ENCODE measurements at regions not wholly inside any gene's neighbourhood (a gene's known extent, or its start where the extent isn't known, plus 50 kb on each side); places are given as distances from the start of the nearest gene placed in this dataset.

GRCh38 chrX:11998944-11999343 is 139.3 kb upstream of the FRMPD4 start:
- Histone ChIP-seq H3K36me3 (ENCODE audit: insufficient read depth, low read length) (no peaks in the 10 kb centered on the region), H3K4me3 (ENCODE audit: low read length) (no peak overlapping the region), H3K27me3 (ENCODE audit: control insufficient read depth, insufficient read depth, low read length) (no peaks in the 10 kb centered on the region), H3K9ac (ENCODE audit: low read depth, low read length) (no peak overlapping the region), H3K4me1 (ENCODE audit: control insufficient read depth, insufficient read depth, low read length) (no peaks in the 10 kb centered on the region), H3K9me3 (replicated peaks; ENCODE audit: low read length) (no peaks in the 10 kb centered on the region), H3K4me2 (ENCODE audit: low read length) (no peak overlapping the region)

GRCh38 chrX:12002876-12003275 is 135.4 kb upstream of the FRMPD4 start:
- Histone ChIP-seq H3K9ac (ENCODE audit: low read depth, low read length) (no peak overlapping the region), H3K36me3 (ENCODE audit: insufficient read depth, low read length) (no peaks in the 10 kb centered on the region), H3K4me1 (ENCODE audit: control insufficient read depth, insufficient read depth, low read length) (peaks cover 5% of the 10 kb centered on the region), H3K4me2 (ENCODE audit: low read length) (no peak overlapping the region), H3K27me3 (ENCODE audit: control insufficient read depth, insufficient read depth, low read length) (no peaks in the 10 kb centered on the region), H3K4me3 (ENCODE audit: low read length) (no peak overlapping the region), H3K9me3 (replicated peaks; ENCODE audit: low read length) (no peaks in the 10 kb centered on the region)

GRCh38 chrX:12007881-12008280 is 130.4 kb upstream of the FRMPD4 start:
- Histone ChIP-seq H3K36me3 (ENCODE audit: insufficient read depth, low read length) (no peaks in the 10 kb centered on the region), H3K4me3 (ENCODE audit: low read length) (no peak overlapping the region), H3K4me2 (ENCODE audit: low read length) (no peak overlapping the region)

GRCh38 chrX:12010436-12010835 is 127.8 kb upstream of the FRMPD4 start:
- no peak overlapping the region for H3K4me3 ChIP-seq (ENCODE audit: low read length)
- no peak overlapping the region for H3K4me2 ChIP-seq (ENCODE audit: low read length)
- H3K9me3 ChIP-seq (replicated peaks; ENCODE audit: low read length), result no peaks in the 10 kb centered on the region
- no peaks in the 10 kb centered on the region for H3K36me3 ChIP-seq (ENCODE audit: insufficient read depth, low read length)
- H3K27me3 ChIP-seq (ENCODE audit: control insufficient read depth, insufficient read depth, low read length), result no peaks in the 10 kb centered on the region
- peaks cover 25% of the 10 kb centered on the region for H3K4me1 ChIP-seq (ENCODE audit: control insufficient read depth, insufficient read depth, low read length)
- H3K9ac ChIP-seq (ENCODE audit: low read depth, low read length), result no peak overlapping the region

More at GRCh38 chrX:12007881-12008280, 130.4 kb upstream of the FRMPD4 start:
- Histone ChIP-seq H3K9ac (ENCODE audit: low read depth, low read length) (no peak overlapping the region), H3K9me3 (replicated peaks; ENCODE audit: low read length) (no peaks in the 10 kb centered on the region), H3K4me1 (ENCODE audit: control insufficient read depth, insufficient read depth, low read length) (peaks cover 17% of the 10 kb centered on the region), H3K27me3 (ENCODE audit: control insufficient read depth, insufficient read depth, low read length) (no peaks in the 10 kb centered on the region)

GRCh38 chrX:12011075-12011474 is 127.2 kb upstream of the FRMPD4 start:
- no peak overlapping the region for H3K4me3 ChIP-seq (ENCODE audit: low read length)
- H3K9ac ChIP-seq (ENCODE audit: low read depth, low read length), result no peak overlapping the region
- H3K36me3 ChIP-seq (ENCODE audit: insufficient read depth, low read length), result no peaks in the 10 kb centered on the region
- no peaks in the 10 kb centered on the region for H3K9me3 ChIP-seq (replicated peaks; ENCODE audit: low read length)
- no peak overlapping the region for H3K4me2 ChIP-seq (ENCODE audit: low read length)
- peaks cover 25% of the 10 kb centered on the region for H3K4me1 ChIP-seq (ENCODE audit: control insufficient read depth, insufficient read depth, low read length)
- no peaks in the 10 kb centered on the region for H3K27me3 ChIP-seq (ENCODE audit: control insufficient read depth, insufficient read depth, low read length)

GRCh38 chrX:12013211-12013618 is 125.1 kb upstream of the FRMPD4 start:
- Histone ChIP-seq H3K9me3 (replicated peaks; ENCODE audit: low read length) (no peaks in the 10 kb centered on the region), H3K27me3 (ENCODE audit: control insufficient read depth, insufficient read depth, low read length) (no peaks in the 10 kb centered on the region), H3K9ac (ENCODE audit: low read depth, low read length) (no peak overlapping the region), H3K4me1 (ENCODE audit: control insufficient read depth, insufficient read depth, low read length) (peaks cover 17% of the 10 kb centered on the region), H3K4me3 (ENCODE audit: low read length) (no peak overlapping the region), H3K36me3 (ENCODE audit: insufficient read depth, low read length) (no peaks in the 10 kb centered on the region), H3K4me2 (ENCODE audit: low read length) (no peak overlapping the region)

- no peak overlapping the region for H3K9ac ChIP-seq (ENCODE audit: low read depth, low read length)
- H3K9me3 ChIP-seq (replicated peaks; ENCODE audit: low read length), result no peaks in the 10 kb centered on the region
- no peak overlapping the region for H3K4me2 ChIP-seq (ENCODE audit: low read length)
- H3K4me1 ChIP-seq (ENCODE audit: control insufficient read depth, insufficient read depth, low read length), result no peaks in the 10 kb centered on the region
- no peaks in the 10 kb centered on the region for H3K36me3 ChIP-seq (ENCODE audit: insufficient read depth, low read length)
- no peak overlapping the region for H3K4me3 ChIP-seq (ENCODE audit: low read length)
- no peaks in the 10 kb centered on the region for H3K27me3 ChIP-seq (ENCODE audit: control insufficient read depth, insufficient read depth, low read length)
Measured at GRCh38 chrX:12021698-12022097, 116.6 kb upstream of the FRMPD4 start.

GRCh38 chrX:12026481-12026880 is 111.8 kb upstream of the FRMPD4 start:
- no peak overlapping the region for H3K4me3 ChIP-seq (ENCODE audit: low read length)
- H3K9ac ChIP-seq (ENCODE audit: low read depth, low read length), result no peak overlapping the region
- no peaks in the 10 kb centered on the region for H3K36me3 ChIP-seq (ENCODE audit: insufficient read depth, low read length)

GRCh38 chrX:12032082-12032481 is 106.2 kb upstream of the FRMPD4 start:
- no peaks in the 10 kb centered on the region for H3K27me3 ChIP-seq (ENCODE audit: control insufficient read depth, insufficient read depth, low read length)
- no peaks in the 10 kb centered on the region for H3K9me3 ChIP-seq (replicated peaks; ENCODE audit: low read length)
- H3K4me1 ChIP-seq (ENCODE audit: control insufficient read depth, insufficient read depth, low read length), result no peaks in the 10 kb centered on the region
- no peak overlapping the region for H3K9ac ChIP-seq (ENCODE audit: low read depth, low read length)
- no peak overlapping the region for H3K4me2 ChIP-seq (ENCODE audit: low read length)
- H3K36me3 ChIP-seq (ENCODE audit: insufficient read depth, low read length), result no peaks in the 10 kb centered on the region
- H3K4me3 ChIP-seq (ENCODE audit: low read length), result no peak overlapping the region

More at GRCh38 chrX:12026481-12026880, 111.8 kb upstream of the FRMPD4 start:
- no peak overlapping the region for H3K4me2 ChIP-seq (ENCODE audit: low read length)
- no peaks in the 10 kb centered on the region for H3K9me3 ChIP-seq (replicated peaks; ENCODE audit: low read length)
- no peaks in the 10 kb centered on the region for H3K4me1 ChIP-seq (ENCODE audit: control insufficient read depth, insufficient read depth, low read length)
- no peaks in the 10 kb centered on the region for H3K27me3 ChIP-seq (ENCODE audit: control insufficient read depth, insufficient read depth, low read length)

- Histone ChIP-seq H3K27me3 (ENCODE audit: control insufficient read depth, insufficient read depth, low read length) (no peaks in the 10 kb centered on the region), H3K9me3 (replicated peaks; ENCODE audit: low read length) (no peaks in the 10 kb centered on the region), H3K4me1 (ENCODE audit: control insufficient read depth, insufficient read depth, low read length) (no peaks in the 10 kb centered on the region), H3K4me3 (ENCODE audit: low read length) (no peak overlapping the region), H3K4me2 (ENCODE audit: low read length) (no peak overlapping the region), H3K9ac (ENCODE audit: low read depth, low read length) (no peak overlapping the region), H3K36me3 (ENCODE audit: insufficient read depth, low read length) (no peaks in the 10 kb centered on the region)
Measured at GRCh38 chrX:12034741-12035140, 103.5 kb upstream of the FRMPD4 start.

GRCh38 chrX:12042615-12043014 is 95.7 kb upstream of the FRMPD4 start:
- H3K4me2 ChIP-seq (ENCODE audit: low read length), result no peak overlapping the region
- no peaks in the 10 kb centered on the region for H3K27me3 ChIP-seq (ENCODE audit: control insufficient read depth, insufficient read depth, low read length)
- H3K4me3 ChIP-seq (ENCODE audit: low read length), result no peak overlapping the region
- no peaks in the 10 kb centered on the region for H3K36me3 ChIP-seq (ENCODE audit: insufficient read depth, low read length)
- no peak overlapping the region for H3K9ac ChIP-seq (ENCODE audit: low read depth, low read length)
- H3K4me1 ChIP-seq (ENCODE audit: control insufficient read depth, insufficient read depth, low read length), result no peaks in the 10 kb centered on the region
- H3K9me3 ChIP-seq (replicated peaks; ENCODE audit: low read length), result no peaks in the 10 kb centered on the region

- H3K36me3 ChIP-seq (ENCODE audit: insufficient read depth, low read length), result no peaks in the 10 kb centered on the region
- no peaks in the 10 kb centered on the region for H3K9me3 ChIP-seq (replicated peaks; ENCODE audit: low read length)
- H3K4me3 ChIP-seq (ENCODE audit: low read length), result no peak overlapping the region
- no peak overlapping the region for H3K9ac ChIP-seq (ENCODE audit: low read depth, low read length)
- no peaks in the 10 kb centered on the region for H3K27me3 ChIP-seq (ENCODE audit: control insufficient read depth, insufficient read depth, low read length)
- no peaks in the 10 kb centered on the region for H3K4me1 ChIP-seq (ENCODE audit: control insufficient read depth, insufficient read depth, low read length)
- no peak overlapping the region for H3K4me2 ChIP-seq (ENCODE audit: low read length)
Measured at GRCh38 chrX:12052109-12052508, 86.2 kb upstream of the FRMPD4 start.

Measured in skeletal muscle satellite cell (primary cell).